Breast epithelium (tissue), 4 donors: ENCODE measurements at regions not wholly inside any gene's neighbourhood (a gene's known extent, or its start where the extent isn't known, plus 50 kb on each side); places are given as distances from the start of the nearest gene placed in this dataset.

Source experiments
- DNase-seq, 2 donors: peaks; one replicate each; pipeline ENCODE4 v3.0.0-alpha.2; 2019; ENCODE audit warnings: low spot score in 2 of 2
- H3K27ac ChIP-seq, 2 donors: fragments of 200-600 bp; sonication (generic) in 1 of 2; one replicate each; pipeline ENCODE4 v1.5.1; 2016 to 2019; ENCODE audit warnings: mild to moderate bottlenecking in 1 of 2
- H3K27me3 ChIP-seq, 2 donors: fragments of 200-600 bp; sonication (generic) in 1 of 2; one replicate each; pipeline versions ENCODE4 v1.5.1 to v1.6.0; 2017 to 2019; ENCODE audit warnings: control low read depth in 1 of 2, mild to moderate bottlenecking in 1 of 2
- H3K36me3 ChIP-seq: fragments of 200-600 bp; one replicate; pipeline ENCODE4 v1.5.1; 2019
- H3K4me1 ChIP-seq, 2 donors: fragments of 200-600 bp; sonication (generic); one replicate each; pipeline ENCODE4 v1.5.1; 2016 to 2019; ENCODE audit warnings: control low read depth in 1 of 2
- H3K4me3 ChIP-seq, 3 donors: fragments of 200-600 bp; sonication (generic); 1 replicate in 2 of 3; 2 replicates in 1 of 3; pipeline ENCODE4 v1.5.1; 2016 to 2019; ENCODE audit warnings: mild to moderate bottlenecking in 3 of 3, moderate library complexity in 2 of 3
- H3K9me3 ChIP-seq, 2 donors: fragments of 200-600 bp; sonication (generic) in 1 of 2; one replicate each; pipeline ENCODE4 v1.5.1; 2016 to 2019; ENCODE audit warnings: control low read depth in 1 of 2
- CTCF ChIP-seq, 3 donors: fragments of 450-650 bp; IDR thresholded peaks; one replicate each; pipeline ENCODE4 v1.5.1; 2016 to 2017; ENCODE audit warnings: antibody characterized with exemption in 3 of 3, mild to moderate bottlenecking in 3 of 3, moderate library complexity in 3 of 3
- POLR2A ChIP-seq: fragments of 450-650 bp; IDR thresholded peaks from one replicate; pipeline ENCODE4 v1.6.1; 2016; ENCODE audit warnings: antibody characterized with exemption, mild to moderate bottlenecking, moderate library complexity
- POLR2AphosphoS5 ChIP-seq, 3 donors: sonication (generic); formaldehyde crosslinking; IDR thresholded peaks; one replicate each; pipeline ENCODE4 v1.6.1; 2017; ENCODE audit warnings: antibody characterized with exemption in 3 of 3
- intact Hi-C: fragments of 100-400 bp; cut with DNase I; formaldehyde crosslinking; loops from one replicate; pipeline ENCODE4 v1.15.1; 2023; ENCODE audit warnings: low total_unique reads

GRCh38 chr2:163314712-163315111 is 421.1 kb downstream of the FIGN start:
- no peak for TF ChIP-seq POLR2A
- TF ChIP-seq POLR2AphosphoS5 (IDR thresholded peaks at IDR 0.05), result no peak
- DNase-seq, result no peak
- H3K4me3 ChIP-seq, result no peak overlapping the region
- no peaks in the 10 kb centered on the region for H3K36me3 ChIP-seq
- no peaks in the 10 kb centered on the region for H3K4me1 ChIP-seq
- H3K27ac ChIP-seq, result no peak overlapping the region
- H3K9me3 ChIP-seq, result peaks cover 0 to 3% of the 10 kb centered on the region in 2 donors
- intact Hi-C loops, result no loop called here
- no peaks in the 10 kb centered on the region for H3K27me3 ChIP-seq

GRCh38 chr2:163312713-163313112 is 423.1 kb downstream of the FIGN start:
- no peaks in the 10 kb centered on the region for H3K36me3 ChIP-seq
- H3K4me1 ChIP-seq, result no peaks in the 10 kb centered on the region
- TF ChIP-seq POLR2AphosphoS5 (IDR thresholded peaks at IDR 0.05) (no peak), CTCF (IDR thresholded peaks at IDR 0.05) (no peak), POLR2A (no peak)
- H3K27me3 ChIP-seq, result no peaks in the 10 kb centered on the region
- DNase-seq, result no peak
- peaks cover 0 to 3% of the 10 kb centered on the region in 2 donors for H3K9me3 ChIP-seq
- no peak overlapping the region for H3K4me3 ChIP-seq
- no peak overlapping the region for H3K27ac ChIP-seq
- intact Hi-C loops, result no loop called here

GRCh38 chr2:163306647-163307046 is 429.2 kb downstream of the FIGN start:
- TF ChIP-seq CTCF (IDR thresholded peaks at IDR 0.05), result no peak
- TF ChIP-seq POLR2A, result no peak
- no peak for TF ChIP-seq POLR2AphosphoS5 (IDR thresholded peaks at IDR 0.05)
- Histone ChIP-seq H3K27ac (no peak overlapping the region), H3K27me3 (no peaks in the 10 kb centered on the region), H3K4me1 (no peaks in the 10 kb centered on the region), H3K36me3 (no peaks in the 10 kb centered on the region), H3K4me3 (no peak overlapping the region), H3K9me3 (peaks cover 0 to 13% of the 10 kb centered on the region in 2 donors)
- no peak for DNase-seq
- intact Hi-C loops, result no loop called here

GRCh38 chr2:163302141-163302540 is 433.7 kb downstream of the FIGN start:
- H3K27ac ChIP-seq, result no peak overlapping the region
- no peak overlapping the region for H3K4me3 ChIP-seq
- intact Hi-C loops, result no loop called here

GRCh38 chr2:163291790-163292189 is 444.0 kb downstream of the FIGN start:
- intact Hi-C loops, result no loop called here
- Histone ChIP-seq H3K27ac (no peak overlapping the region), H3K4me3 (no peak overlapping the region), H3K9me3 (no peaks in the 10 kb centered on the region), H3K4me1 (no peaks in the 10 kb centered on the region), H3K36me3 (no peaks in the 10 kb centered on the region), H3K27me3 (no peaks in the 10 kb centered on the region)
- TF ChIP-seq CTCF (IDR thresholded peaks at IDR 0.05) (no peak), POLR2AphosphoS5 (IDR thresholded peaks at IDR 0.05) (no peak), POLR2A (no peak)
- no peak for DNase-seq

More at GRCh38 chr2:163302141-163302540, 433.7 kb downstream of the FIGN start:
- H3K4me1 ChIP-seq, result no peaks in the 10 kb centered on the region
- H3K27me3 ChIP-seq, result no peaks in the 10 kb centered on the region
- DNase-seq, result no peak
- peaks cover 0 to 11% of the 10 kb centered on the region in 2 donors for H3K9me3 ChIP-seq
- no peaks in the 10 kb centered on the region for H3K36me3 ChIP-seq
- TF ChIP-seq POLR2A, result no peak
- no peak for TF ChIP-seq CTCF (IDR thresholded peaks at IDR 0.05)
- no peak for TF ChIP-seq POLR2AphosphoS5 (IDR thresholded peaks at IDR 0.05)

GRCh38 chr2:163281717-163282116 is 443.1 kb upstream of the KCNH7 start:
- H3K27ac ChIP-seq, result no peak overlapping the region
- H3K4me3 ChIP-seq, result no peak overlapping the region
- peaks cover 0 to 13% of the 10 kb centered on the region in 2 donors for H3K9me3 ChIP-seq
- no peaks in the 10 kb centered on the region for H3K4me1 ChIP-seq
- TF ChIP-seq CTCF (IDR thresholded peaks at IDR 0.05) (no peak), POLR2AphosphoS5 (IDR thresholded peaks at IDR 0.05) (no peak), POLR2A (no peak)
- no peaks in the 10 kb centered on the region for H3K36me3 ChIP-seq
- no peak for DNase-seq
- intact Hi-C loops, result no loop called here
- no peaks in the 10 kb centered on the region for H3K27me3 ChIP-seq
